B cell (primary cell): ENCODE measurements at regions not wholly inside any gene's neighbourhood (a gene's known extent, or its start where the extent isn't known, plus 50 kb on each side); places are given as distances from the start of the nearest gene placed in this dataset.

Source experiments
- ATAC-seq: fragments of 200-7000 bp; cut with Tn5 transposase; one replicate; pipeline ENCODE4 v1.10.0; 2021; ENCODE audit warnings: low read depth, mild to moderate bottlenecking, moderate number of reproducible peaks, moderate library complexity
- CTCF ChIA-PET: fragments of 350-600 bp; sonication (Branson Sonifier 250); formaldehyde crosslinking; loops from one replicate; lab custom pipeline; 2021; ENCODE audit warnings: antibody characterized with exemption, inconsistent platforms; lab: Charles Lee
- POLR2A ChIA-PET: fragments of 350-600 bp; sonication (Branson Sonifier 250); formaldehyde crosslinking; loops from one replicate; lab custom pipeline; 2021; ENCODE audit warnings: antibody characterized with exemption; lab: Charles Lee
- DNase-seq: peaks from one replicate; pipeline ENCODE4 v3.0.0; 2013
- H2AFZ ChIP-seq: 2 replicates; pipeline ENCODE4 v1.6.1; 2012; ENCODE audit warnings: mild to moderate bottlenecking, low read depth, low read length; ENCODE audit not compliant: insufficient read depth, poor library complexity, severe bottlenecking
- H3K27ac ChIP-seq, 2 donors: 1 replicate in 1 of 2; 2 replicates in 1 of 2; pipeline ENCODE4 v1.5.1; 2012 to 2013; ENCODE audit warnings: low read length in 2 of 2, mild to moderate bottlenecking in 2 of 2, moderate library complexity in 1 of 2
- H3K27me3 ChIP-seq, 4 experiments: fragments of 200-600 bp in 1 of 4; sonication (generic) in 1 of 4; replicated peaks in 1 of 4; 1 replicate in 2 of 4; 2 replicates in 2 of 4; pipeline versions ENCODE4 v1.6.1 to v1.7.0; 2013 to 2016; ENCODE audit warnings: low read length in 3 of 4, mild to moderate bottlenecking in 2 of 4, mixed read lengths in 1 of 4, moderate library complexity in 1 of 4; ENCODE audit not compliant: insufficient read depth in 4 of 4, control insufficient read depth in 3 of 4; ENCODE audit errors: control extremely low read depth in 1 of 4
- H3K36me3 ChIP-seq, 2 experiments: replicated peaks in 1 of 2; 1 replicate in 1 of 2; 2 replicates in 1 of 2; pipeline versions ENCODE4 v1.6.1 to v1.7.1; 2013; ENCODE audit warnings: low read length in 1 of 2; ENCODE audit not compliant: insufficient read depth in 2 of 2, control insufficient read depth in 1 of 2; ENCODE audit errors: control extremely low read depth in 1 of 2, extremely low read depth in 1 of 2
- H3K4me1 ChIP-seq, 2 donors: fragments of 200-600 bp in 1 of 2; sonication (generic) in 1 of 2; 1 replicate in 1 of 2; 2 replicates in 1 of 2; pipeline versions ENCODE4 v1.5.1 to v1.6.1; 2013 to 2017; ENCODE audit warnings: low read length in 2 of 2; ENCODE audit not compliant: control insufficient read depth in 2 of 2, insufficient read depth in 2 of 2
- H3K4me2 ChIP-seq: replicated peaks from 2 replicates; pipeline ENCODE3; 2012; ENCODE audit warnings: mild to moderate bottlenecking, low read depth, low read length; ENCODE audit not compliant: poor library complexity, severe bottlenecking
- H3K4me3 ChIP-seq, 5 experiments: fragments of 200-600 bp in 1 of 5; sonication (generic) in 1 of 5; 1 replicate in 3 of 5; 2 replicates in 2 of 5; pipeline versions ENCODE4 v1.5.1 to v1.7.0; 2011 to 2016; ENCODE audit warnings: low read length in 4 of 5, mild to moderate bottlenecking in 4 of 5, low read depth in 2 of 5, control low read depth in 1 of 5, moderate library complexity in 1 of 5; ENCODE audit not compliant: insufficient read depth in 1 of 5; ENCODE audit errors: control extremely low read depth in 1 of 5, extremely low read depth in 1 of 5
- H3K79me2 ChIP-seq: fragments of 200-600 bp; sonication (generic); one replicate; pipeline ENCODE4 v1.6.0; 2016; ENCODE audit warnings: low read length; ENCODE audit not compliant: control insufficient read depth, insufficient read depth
- H3K9ac ChIP-seq: fragments of 200-600 bp; sonication (generic); 2 replicates; pipeline ENCODE4 v1.6.1; 2017; ENCODE audit warnings: mild to moderate bottlenecking, low read length, moderate library complexity
- H3K9me3 ChIP-seq, 3 donors: one replicate each; pipeline versions ENCODE4 v1.6.1 to v1.7.1; 2013; ENCODE audit warnings: low read length in 2 of 3; ENCODE audit not compliant: control insufficient read depth in 2 of 3, insufficient read depth in 1 of 3; ENCODE audit errors: control extremely low read depth in 1 of 3
- H4K20me1 ChIP-seq: 2 replicates; pipeline ENCODE4 v1.6.0; 2012; ENCODE audit warnings: mild to moderate bottlenecking, low read length; ENCODE audit not compliant: insufficient read depth, control insufficient read depth, poor library complexity, severe bottlenecking
- H3K27ac Mint-ChIP-seq: one replicate; pipeline ENCODE4 v1.8.0; 2021; ENCODE audit warnings: mixed read lengths
- H3K27me3 Mint-ChIP-seq: one replicate; pipeline ENCODE4 v1.8.0; 2021; ENCODE audit warnings: mixed read lengths
- H3K4me1 Mint-ChIP-seq: one replicate; pipeline ENCODE4 v1.8.0; 2021; ENCODE audit warnings: mixed read lengths
- H3K4me3 Mint-ChIP-seq: one replicate; pipeline ENCODE4 v1.8.0; 2021; ENCODE audit warnings: mixed read lengths
- H3K9me3 Mint-ChIP-seq: one replicate; pipeline ENCODE4 v1.8.0; 2022; ENCODE audit warnings: mixed read lengths; ENCODE audit not compliant: insufficient read depth
- CTCF ChIP-seq: fragments of 200-600 bp; IDR thresholded peaks from one replicate; pipeline ENCODE4 v1.8.0; 2022; ENCODE audit warnings: antibody characterized with exemption, mild to moderate bottlenecking
- EZH2 ChIP-seq: IDR thresholded peaks from 2 replicates; pipeline ENCODE4 v1.6.1; 2012; ENCODE audit warnings: borderline replicate concordance, low read depth, mild to moderate bottlenecking, moderate library complexity, low read length; ENCODE audit not compliant: insufficient read depth, poor library complexity, severe bottlenecking
- WGBS: methylation state at CpG from one replicate; pipeline ENCODE4 v1.1.5; 2013; ENCODE audit warnings: missing lambda C conversion rate; ENCODE audit not compliant: insufficient coverage; 5-methylcytosine and 5-hydroxymethylcytosine counted together
- intact Hi-C: fragments of 100-400 bp; cut with micrococcal nuclease; formaldehyde crosslinking; loops from one replicate; pipeline ENCODE4 v1.10.0; 2022

GRCh38 chr18:47737956-47738355 is 192.5 kb downstream of the SMAD2 start:
- no peak for DNase-seq
- ChIA-PET POLR2A (no interaction called here), CTCF (interaction anchor here (3.7 kb wide), 1 partner anchor 11 kb away, joined by 16 read pairs; no protein-coding TSS in a partner anchor)
- no peaks in the 10 kb centered on the region for H3K79me2 ChIP-seq
- intact Hi-C loops: no loop called here
- peaks cover 0 to 23% (median 2%) of the 10 kb centered on the region in 4 experiments for H3K27me3 ChIP-seq
- H4K20me1 ChIP-seq: no peaks in the 10 kb centered on the region
- peaks cover 5% of the 10 kb centered on the region for H3K9me3 Mint-ChIP-seq
- no peak for ATAC-seq
- no peak overlapping the region for H3K4me3 Mint-ChIP-seq
- no peak overlapping the region for H3K27ac Mint-ChIP-seq
- 100% methylated on average over 4 of the region's 4 CpGs for WGBS
- peaks cover 36% of the 10 kb centered on the region for H3K27me3 Mint-ChIP-seq
- no peaks in the 10 kb centered on the region for H3K4me1 ChIP-seq
- no peaks in the 10 kb centered on the region for H3K36me3 ChIP-seq
- no peak overlapping the region for H2AFZ ChIP-seq
- no peak overlapping the region for H3K27ac ChIP-seq
- TF ChIP-seq CTCF: no peak
- no peak for TF ChIP-seq EZH2
- H3K4me2 ChIP-seq: no peak overlapping the region
- H3K4me3 ChIP-seq: no peak overlapping the region
- no peak overlapping the region for H3K9ac ChIP-seq
- H3K9me3 ChIP-seq: peaks cover 0 to 17% (median 5%) of the 10 kb centered on the region in 3 donors
- H3K4me1 Mint-ChIP-seq: no peaks in the 10 kb centered on the region

GRCh38 chr18:47737198-47737830 is 193.1 kb downstream of the SMAD2 start:
- WGBS: 96% methylated on average over 9 of the region's 12 CpGs
- intact Hi-C loops: no loop called here
- CTCF ChIA-PET: interaction anchor here (3.7 kb wide), 1 partner anchor 11 kb away, joined by 16 read pairs; no protein-coding TSS in a partner anchor
- Histone ChIP-seq H2AFZ (no peak overlapping the region), H3K9me3 (peaks cover 0 to 17% (median 5%) of the 10 kb centered on the region in 3 donors), H3K27ac (no peak overlapping the region), H3K4me2 (no peak overlapping the region), H3K4me1 (no peaks in the 10 kb centered on the region), H3K9ac (no peak overlapping the region), H3K27me3 (peaks cover 0 to 26% (median 2%) of the 10 kb centered on the region in 4 experiments), H4K20me1 (no peaks in the 10 kb centered on the region), H3K4me3 (no peak overlapping the region), H3K79me2 (no peaks in the 10 kb centered on the region), H3K36me3 (no peaks in the 10 kb centered on the region)
- H3K4me1 Mint-ChIP-seq: no peaks in the 10 kb centered on the region
- H3K27me3 Mint-ChIP-seq: peaks cover 42% of the 10 kb centered on the region
- TF ChIP-seq EZH2 (no peak), CTCF (no peak)
- peaks cover 5% of the 10 kb centered on the region for H3K9me3 Mint-ChIP-seq
- no peak overlapping the region for H3K27ac Mint-ChIP-seq
- DNase-seq (no peak), ATAC-seq (no peak)
- H3K4me3 Mint-ChIP-seq: no peak overlapping the region
- POLR2A ChIA-PET: no interaction called here
